Osteoblast (primary cell): ENCODE measurements at regions not wholly inside any gene's neighbourhood (a gene's known extent, or its start where the extent isn't known, plus 50 kb on each side); places are given as distances from the start of the nearest gene placed in this dataset.

Experiments used
- DNase-seq: peaks from one replicate; pipeline ENCODE4 v3.0.0; 2011; ENCODE audit warnings: low spot score, mixed read lengths; ENCODE audit not compliant: insufficient read length; ENCODE audit errors: missing footprints
- H2AFZ ChIP-seq: 2 replicates; pipeline ENCODE4 v1.6.0; 2011; ENCODE audit warnings: mild to moderate bottlenecking, low read length
- H3K27ac ChIP-seq: 2 replicates; pipeline ENCODE4 v1.5.1; 2011; ENCODE audit warnings: mild to moderate bottlenecking, low read depth, low read length, moderate library complexity
- H3K27me3 ChIP-seq: 2 replicates; pipeline ENCODE4 v1.6.0; 2012; ENCODE audit warnings: mild to moderate bottlenecking, control low read depth, inconsistent platforms, low read length, moderate library complexity; ENCODE audit not compliant: insufficient read depth
- H3K36me3 ChIP-seq: 2 replicates; pipeline ENCODE4 v1.5.1; 2011; ENCODE audit warnings: mild to moderate bottlenecking, low read length, control low read depth, moderate library complexity; ENCODE audit not compliant: insufficient read depth
- H3K4me1 ChIP-seq: 2 replicates; pipeline ENCODE4 v1.5.1; 2011; ENCODE audit warnings: mild to moderate bottlenecking, low read length, control low read depth, moderate library complexity; ENCODE audit not compliant: insufficient read depth
- H3K4me2 ChIP-seq: 2 replicates; pipeline ENCODE4 v1.6.0; 2011; ENCODE audit warnings: mild to moderate bottlenecking, low read length; ENCODE audit not compliant: insufficient read depth
- H3K4me3 ChIP-seq: fragments of 200-600 bp; sonication (generic); 3 replicates; pipeline ENCODE4 v1.5.1; 2012; ENCODE audit warnings: mild to moderate bottlenecking, low read length, inconsistent platforms; ENCODE audit not compliant: insufficient read depth
- H3K79me2 ChIP-seq: 2 replicates; pipeline ENCODE4 v1.6.0; 2012; ENCODE audit warnings: mild to moderate bottlenecking, low read length, control low read depth, inconsistent platforms; ENCODE audit not compliant: insufficient read depth
- H3K9me3 ChIP-seq: 2 replicates; pipeline ENCODE4 v1.5.1; 2011; ENCODE audit warnings: low read depth, low read length, control low read depth
- H4K20me1 ChIP-seq: 2 replicates; pipeline ENCODE4 v1.6.0; 2012; ENCODE audit warnings: mild to moderate bottlenecking, low read length, control low read depth; ENCODE audit not compliant: insufficient read depth
- TF ChIP-seq, protein P1 (sequence below): IDR thresholded peaks from 2 replicates; pipeline ENCODE4 v1.5.1; 2011; ENCODE audit warnings: mild to moderate bottlenecking, low read depth, low read length, moderate library complexity; ENCODE audit errors: extremely low read depth

- TF ChIP-seq, protein P1, sequence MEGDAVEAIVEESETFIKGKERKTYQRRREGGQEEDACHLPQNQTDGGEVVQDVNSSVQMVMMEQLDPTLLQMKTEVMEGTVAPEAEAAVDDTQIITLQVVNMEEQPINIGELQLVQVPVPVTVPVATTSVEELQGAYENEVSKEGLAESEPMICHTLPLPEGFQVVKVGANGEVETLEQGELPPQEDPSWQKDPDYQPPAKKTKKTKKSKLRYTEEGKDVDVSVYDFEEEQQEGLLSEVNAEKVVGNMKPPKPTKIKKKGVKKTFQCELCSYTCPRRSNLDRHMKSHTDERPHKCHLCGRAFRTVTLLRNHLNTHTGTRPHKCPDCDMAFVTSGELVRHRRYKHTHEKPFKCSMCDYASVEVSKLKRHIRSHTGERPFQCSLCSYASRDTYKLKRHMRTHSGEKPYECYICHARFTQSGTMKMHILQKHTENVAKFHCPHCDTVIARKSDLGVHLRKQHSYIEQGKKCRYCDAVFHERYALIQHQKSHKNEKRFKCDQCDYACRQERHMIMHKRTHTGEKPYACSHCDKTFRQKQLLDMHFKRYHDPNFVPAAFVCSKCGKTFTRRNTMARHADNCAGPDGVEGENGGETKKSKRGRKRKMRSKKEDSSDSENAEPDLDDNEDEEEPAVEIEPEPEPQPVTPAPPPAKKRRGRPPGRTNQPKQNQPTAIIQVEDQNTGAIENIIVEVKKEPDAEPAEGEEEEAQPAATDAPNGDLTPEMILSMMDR = no peak
- DNase-seq = peak; percentile 29
- Histone ChIP-seq H3K79me2 (no peaks in the 10 kb centered on the region), H4K20me1 (no peaks in the 10 kb centered on the region), H3K4me2 (no peak overlapping the region), H3K27ac (no peak overlapping the region), H3K27me3 (peaks cover 14% of the 10 kb centered on the region), H3K4me3 (no peak overlapping the region), H2AFZ (no peak overlapping the region), H3K9me3 (no peaks in the 10 kb centered on the region), H3K4me1 (no peaks in the 10 kb centered on the region), H3K36me3 (no peaks in the 10 kb centered on the region)
Measured at GRCh38 chr9:38281196-38281595, 111.3 kb upstream of the ALDH1B1 start.

- Histone ChIP-seq H3K4me3 (no peak overlapping the region), H3K27ac (no peak overlapping the region), H3K79me2 (no peaks in the 10 kb centered on the region), H3K27me3 (peaks cover 16% of the 10 kb centered on the region), H3K4me2 (no peak overlapping the region), H4K20me1 (no peaks in the 10 kb centered on the region), H3K36me3 (no peaks in the 10 kb centered on the region), H3K9me3 (no peaks in the 10 kb centered on the region), H2AFZ (no peak overlapping the region), H3K4me1 (no peaks in the 10 kb centered on the region)
- TF ChIP-seq, protein P1 = no peak
- DNase-seq = peak; percentile 32
Measured at GRCh38 chr9:38280251-38280800, 112.2 kb upstream of the ALDH1B1 start.

- TF ChIP-seq, protein P1 = no peak
- H3K27me3 ChIP-seq = peaks cover 16% of the 10 kb centered on the region
- H2AFZ ChIP-seq = no peak overlapping the region
- no peaks in the 10 kb centered on the region for H3K9me3 ChIP-seq
- no peak for DNase-seq
- H3K4me2 ChIP-seq = no peak overlapping the region
- no peaks in the 10 kb centered on the region for H3K79me2 ChIP-seq
- no peaks in the 10 kb centered on the region for H3K4me1 ChIP-seq
- no peaks in the 10 kb centered on the region for H4K20me1 ChIP-seq
- H3K36me3 ChIP-seq = no peaks in the 10 kb centered on the region
- no peak overlapping the region for H3K4me3 ChIP-seq
- H3K27ac ChIP-seq = no peak overlapping the region
Measured at GRCh38 chr9:38278931-38279679, 113.4 kb upstream of the ALDH1B1 start.

DNA sequence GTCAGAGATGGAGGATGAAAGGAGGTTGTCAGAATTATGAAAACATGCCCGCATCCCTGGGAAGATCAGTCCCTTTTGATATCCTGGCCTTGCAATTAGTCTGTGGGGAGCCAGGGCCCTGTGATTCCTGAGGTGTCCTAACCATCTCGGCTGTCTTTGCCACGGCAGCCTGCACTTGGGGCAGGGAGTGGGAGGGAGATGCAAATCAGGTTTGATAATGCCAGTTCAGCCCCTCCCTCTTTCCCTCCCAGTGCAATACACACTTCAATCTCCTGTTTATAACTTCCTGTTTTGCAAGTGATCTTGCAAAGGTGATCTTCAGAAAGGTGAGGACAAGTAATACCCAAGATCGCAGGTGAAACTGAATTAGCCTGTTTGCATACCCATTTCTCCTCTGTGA is 114.0 kb upstream of the ALDH1B1 start:
- Histone ChIP-seq H3K4me2 (no peak overlapping the region), H3K79me2 (no peaks in the 10 kb centered on the region)

More for the DNA sequence above, 114.0 kb upstream of the ALDH1B1 start:
- Histone ChIP-seq H3K4me1 (no peaks in the 10 kb centered on the region), H3K27me3 (peaks cover 16% of the 10 kb centered on the region), H3K36me3 (no peaks in the 10 kb centered on the region), H3K27ac (no peak overlapping the region), H3K4me3 (no peak overlapping the region), H3K9me3 (no peaks in the 10 kb centered on the region), H4K20me1 (no peaks in the 10 kb centered on the region), H2AFZ (no peak overlapping the region)
- DNase-seq = no peak
- TF ChIP-seq, protein P1 = no peak
